ENCODE measurements at regions not wholly inside any gene's neighbourhood (a gene's known extent, or its start where the extent isn't known, plus 50 kb on each side); places are given as distances from the start of the nearest gene placed in this dataset.
"Not testable (repeated sequence)": the region's sequence is repeated elsewhere in the genome, so short reads cannot be mapped to it uniquely, and the experiment has no call there.

DNA sequence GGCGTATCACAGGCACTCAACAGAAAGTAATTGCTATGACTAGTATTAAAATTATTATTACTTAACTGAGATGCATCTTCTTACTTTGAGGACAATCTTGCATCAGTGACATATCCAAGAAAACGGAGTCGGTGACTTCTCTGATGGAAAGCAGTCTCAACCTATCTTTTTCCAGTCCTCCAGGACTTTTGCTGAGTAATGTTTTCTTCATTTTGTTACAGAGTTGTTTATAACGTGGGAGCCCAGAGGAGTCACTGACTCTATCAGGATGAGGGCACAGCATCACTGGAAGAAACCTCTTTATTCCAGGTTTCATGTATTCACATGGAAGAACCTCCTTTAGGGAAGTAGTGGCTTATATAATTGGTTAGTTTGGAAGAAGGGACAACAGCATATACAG, 51.5 kb upstream of the MELK start:
- DNase-seq (no peak), ATAC-seq (ENCODE audit: low FRiP score) (no peak)
- WGBS, 2 donors: 67 to 68% methylated on average over 4 of the region's 4 CpGs
- intact Hi-C loops (cut with DNase I): no loop called here
- H3K4me1 ChIP-seq (ENCODE audit: control insufficient read depth in 1 of 2, insufficient read depth in 2 of 2, low read length in 2 of 2): no peaks in the 10 kb centered on the region
- H3K27me3 ChIP-seq (ENCODE audit: control insufficient read depth in 1 of 2, insufficient read depth in 2 of 2, low read length in 1 of 2): no peaks in the 10 kb centered on the region
- no peaks in the 10 kb centered on the region for H3K9me3 ChIP-seq (ENCODE audit: control insufficient read depth, low read length)
- no peak overlapping the region for H3K27ac ChIP-seq (ENCODE audit: low read depth in 1 of 2, low read length in 2 of 2)
- H3K4me3 ChIP-seq (ENCODE audit: low read length in 2 of 2): no peak overlapping the region
- H3K36me3 ChIP-seq (ENCODE audit: control insufficient read depth in 1 of 2, insufficient read depth in 2 of 2, low read length in 1 of 2): no peaks in the 10 kb centered on the region

DNA sequence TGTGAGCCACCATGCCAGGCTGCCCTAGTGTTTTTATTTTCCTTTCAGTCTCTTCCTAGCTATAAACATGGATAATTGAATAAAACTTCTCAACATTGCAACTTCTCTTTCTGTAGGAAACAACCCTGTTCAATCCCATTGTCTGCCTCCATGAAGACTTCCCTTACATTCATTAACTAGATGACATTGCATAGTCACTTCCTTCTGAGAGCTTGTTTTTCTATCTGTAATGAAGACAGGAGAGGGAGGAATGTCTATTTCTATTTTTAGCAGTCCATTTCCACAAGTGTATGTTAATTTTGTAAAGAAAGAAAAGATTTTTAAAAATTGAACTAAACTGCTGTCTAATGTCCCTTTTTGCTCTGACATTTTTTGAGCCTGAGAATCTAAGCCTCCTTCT, 55.6 kb upstream of the MELK start:
- no peak overlapping the region for H3K4me3 ChIP-seq (ENCODE audit: low read length in 2 of 2)
- H3K36me3 ChIP-seq (ENCODE audit: control insufficient read depth in 1 of 2, insufficient read depth in 2 of 2, low read length in 1 of 2): no peaks in the 10 kb centered on the region
- H3K27me3 ChIP-seq (ENCODE audit: control insufficient read depth in 1 of 2, insufficient read depth in 2 of 2, low read length in 1 of 2): no peaks in the 10 kb centered on the region
- no peaks in the 10 kb centered on the region for H3K9me3 ChIP-seq (ENCODE audit: control insufficient read depth, low read length)
- no peak overlapping the region for H3K27ac ChIP-seq (ENCODE audit: low read depth in 1 of 2, low read length in 2 of 2)
- DNase-seq (no peak), ATAC-seq (ENCODE audit: low FRiP score) (no peak)
- intact Hi-C loops (cut with DNase I): no loop called here
- no peaks in the 10 kb centered on the region for H3K4me1 ChIP-seq (ENCODE audit: control insufficient read depth in 1 of 2, insufficient read depth in 2 of 2, low read length in 2 of 2)

DNA sequence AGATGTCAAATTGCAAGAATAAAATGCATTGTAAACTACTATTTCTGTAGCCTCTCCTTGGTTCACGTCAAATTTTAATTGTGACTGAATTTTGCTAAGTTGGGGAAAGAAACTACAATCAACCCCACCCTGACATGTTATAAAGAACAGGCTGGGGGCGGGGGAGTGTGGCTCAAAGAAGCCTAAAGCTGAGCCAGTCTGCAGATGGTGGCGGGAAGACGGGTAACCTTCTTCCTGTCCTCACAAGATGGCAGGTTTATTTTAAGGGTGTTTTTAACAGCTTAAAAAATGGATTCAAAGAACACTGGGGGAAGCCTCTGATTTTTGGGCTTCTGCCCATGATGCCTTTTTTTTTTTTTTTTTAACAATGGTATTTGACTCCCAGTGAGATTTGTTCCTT, 68.5 kb upstream of the MELK start:
- H3K4me3 ChIP-seq (ENCODE audit: low read length in 2 of 2): no peak overlapping the region
- ATAC-seq (ENCODE audit: low FRiP score) (no peak), DNase-seq (no peak)
- H3K27me3 ChIP-seq (ENCODE audit: control insufficient read depth in 1 of 2, insufficient read depth in 2 of 2, low read length in 1 of 2): no peaks in the 10 kb centered on the region
- intact Hi-C loops (cut with DNase I): no loop called here
- H3K9me3 ChIP-seq (ENCODE audit: control insufficient read depth, low read length): no peaks in the 10 kb centered on the region
- 81 to 85% methylated on average over 4 of the region's 4 CpGs for WGBS, 2 donors
- H3K36me3 ChIP-seq (ENCODE audit: control insufficient read depth in 1 of 2, insufficient read depth in 2 of 2, low read length in 1 of 2): no peaks in the 10 kb centered on the region
- H3K4me1 ChIP-seq (ENCODE audit: control insufficient read depth in 1 of 2, insufficient read depth in 2 of 2, low read length in 2 of 2): no peaks in the 10 kb centered on the region
- H3K27ac ChIP-seq (ENCODE audit: low read depth in 1 of 2, low read length in 2 of 2): no peak overlapping the region

DNA sequence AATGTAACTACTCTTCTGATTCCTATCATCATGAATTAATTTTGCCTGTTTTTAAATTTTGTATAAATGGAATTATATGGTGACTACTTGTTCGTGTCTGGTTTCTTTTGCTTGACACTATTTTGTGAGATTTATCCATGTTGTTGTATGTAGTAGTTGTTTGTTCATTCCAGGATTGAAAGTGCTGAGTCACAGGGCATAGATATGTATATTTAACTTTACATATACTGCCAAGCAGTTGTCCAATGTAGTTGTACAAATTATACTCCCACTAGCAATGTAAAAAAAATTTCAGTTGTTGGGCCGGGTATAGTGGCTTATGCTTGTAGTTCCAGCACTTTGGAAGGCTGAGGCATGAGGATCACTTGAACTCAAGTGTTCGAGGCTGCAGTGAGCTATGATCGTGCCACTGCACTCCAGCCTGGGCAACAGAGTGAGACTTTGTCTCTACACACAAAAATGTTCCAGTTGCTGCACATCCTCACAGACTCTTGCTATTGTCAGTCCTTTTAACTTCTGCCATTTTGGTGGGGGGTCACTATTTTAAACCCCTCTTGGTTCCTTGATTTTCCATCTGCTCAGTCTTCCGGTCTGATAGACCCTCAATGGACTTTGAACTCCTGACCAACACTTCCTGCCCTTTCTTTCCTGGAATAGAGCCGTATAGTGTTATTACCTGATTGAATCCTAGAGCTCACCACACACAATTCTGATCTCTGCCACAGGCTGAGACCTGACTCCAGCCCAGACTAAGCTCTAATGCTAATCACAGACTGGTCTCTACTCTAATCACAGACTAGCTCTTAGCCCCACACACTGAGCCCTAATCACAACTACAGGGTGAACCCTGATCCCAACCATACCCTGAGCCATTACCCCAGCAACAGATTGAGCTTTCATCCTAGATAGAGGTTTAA, 69.3 kb upstream of the MELK start:
- DNase-seq: no peak
- WGBS, 2 donors: 83 to 84% methylated on average over 6 of the region's 6 CpGs
- intact Hi-C loops (cut with DNase I): no loop called here
- Histone ChIP-seq H3K27me3 (ENCODE audit: control insufficient read depth in 1 of 2, insufficient read depth in 2 of 2, low read length in 1 of 2) (no peaks in the 10 kb centered on the region), H3K27ac (ENCODE audit: low read depth in 1 of 2, low read length in 2 of 2) (no peak overlapping the region), H3K36me3 (ENCODE audit: control insufficient read depth in 1 of 2, insufficient read depth in 2 of 2, low read length in 1 of 2) (no peaks in the 10 kb centered on the region), H3K4me1 (ENCODE audit: control insufficient read depth in 1 of 2, insufficient read depth in 2 of 2, low read length in 2 of 2) (no peaks in the 10 kb centered on the region), H3K4me3 (ENCODE audit: low read length in 2 of 2) (no peak overlapping the region), H3K9me3 (ENCODE audit: control insufficient read depth, low read length) (no peaks in the 10 kb centered on the region)
- ATAC-seq (ENCODE audit: low FRiP score): no peak

DNA sequence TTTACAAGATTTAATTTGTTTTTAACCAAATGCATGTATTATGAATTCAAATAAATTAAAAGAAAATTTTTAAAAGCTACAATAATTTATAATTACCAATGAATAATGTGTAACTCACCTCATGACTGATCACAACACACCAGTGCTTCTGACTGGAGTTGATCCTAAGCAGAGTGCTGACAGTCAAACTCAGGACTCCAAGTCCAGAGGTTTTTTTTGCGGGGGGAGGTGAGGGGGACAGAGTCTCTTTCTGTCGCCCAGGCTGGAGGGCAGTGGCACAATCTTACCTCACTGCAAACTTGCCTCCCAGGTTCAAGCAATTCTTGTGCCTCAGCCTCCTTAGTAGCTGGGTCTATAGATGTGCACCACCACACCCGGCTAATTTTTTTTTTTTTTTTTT, 71.0 kb upstream of the MELK start:
- Histone ChIP-seq H3K36me3 (ENCODE audit: control insufficient read depth in 1 of 2, insufficient read depth in 2 of 2, low read length in 1 of 2) (no peaks in the 10 kb centered on the region), H3K4me1 (ENCODE audit: control insufficient read depth in 1 of 2, insufficient read depth in 2 of 2, low read length in 2 of 2) (no peaks in the 10 kb centered on the region), H3K27me3 (ENCODE audit: control insufficient read depth in 1 of 2, insufficient read depth in 2 of 2, low read length in 1 of 2) (peaks cover 0 to 3% of the 10 kb centered on the region in 2 donors), H3K4me3 (ENCODE audit: low read length in 2 of 2) (no peak overlapping the region), H3K27ac (ENCODE audit: low read depth in 1 of 2, low read length in 2 of 2) (no peak overlapping the region), H3K9me3 (ENCODE audit: control insufficient read depth, low read length) (no peaks in the 10 kb centered on the region)
- 85 to 93% methylated on average over 3 of the region's 3 CpGs for WGBS, 2 donors
- DNase-seq (no peak), ATAC-seq (ENCODE audit: low FRiP score) (no peak)
- intact Hi-C loops (cut with DNase I): no loop called here

DNA sequence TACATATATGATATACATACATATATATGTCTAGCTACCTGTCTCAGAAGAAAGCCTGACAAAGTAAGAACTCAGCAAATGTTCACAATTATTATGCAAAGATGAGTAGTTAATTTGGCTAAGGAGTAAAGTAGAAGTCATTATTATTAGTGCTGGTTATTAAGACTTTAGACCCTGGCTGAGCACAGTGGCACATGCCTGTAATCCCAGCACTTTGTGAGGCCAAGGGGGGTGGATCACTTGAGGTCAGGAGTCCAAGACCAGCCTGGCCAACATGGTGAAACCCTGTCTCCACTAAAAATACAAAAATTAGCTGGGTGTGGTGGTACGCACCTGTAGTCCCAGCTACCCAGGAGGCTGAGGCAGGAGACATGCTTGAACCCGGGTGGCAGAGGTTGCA, 71.8 kb upstream of the MELK start:
- intact Hi-C loops (cut with DNase I); ATAC-seq (ENCODE audit: low FRiP score); DNase-seq; H3K4me1 ChIP-seq (ENCODE audit: control insufficient read depth in 1 of 2, insufficient read depth in 2 of 2, low read length in 2 of 2); H3K27ac ChIP-seq (ENCODE audit: low read depth in 1 of 2, low read length in 2 of 2); H3K4me3 ChIP-seq (ENCODE audit: low read length in 2 of 2); H3K27me3 ChIP-seq (ENCODE audit: control insufficient read depth in 1 of 2, insufficient read depth in 2 of 2, low read length in 1 of 2); H3K36me3 ChIP-seq (ENCODE audit: control insufficient read depth in 1 of 2, insufficient read depth in 2 of 2, low read length in 1 of 2); H3K9me3 ChIP-seq (ENCODE audit: control insufficient read depth, low read length): not testable (repeated sequence)
- 87 to 94% methylated on average over 2 of the region's 2 CpGs for WGBS, 2 donors

DNA sequence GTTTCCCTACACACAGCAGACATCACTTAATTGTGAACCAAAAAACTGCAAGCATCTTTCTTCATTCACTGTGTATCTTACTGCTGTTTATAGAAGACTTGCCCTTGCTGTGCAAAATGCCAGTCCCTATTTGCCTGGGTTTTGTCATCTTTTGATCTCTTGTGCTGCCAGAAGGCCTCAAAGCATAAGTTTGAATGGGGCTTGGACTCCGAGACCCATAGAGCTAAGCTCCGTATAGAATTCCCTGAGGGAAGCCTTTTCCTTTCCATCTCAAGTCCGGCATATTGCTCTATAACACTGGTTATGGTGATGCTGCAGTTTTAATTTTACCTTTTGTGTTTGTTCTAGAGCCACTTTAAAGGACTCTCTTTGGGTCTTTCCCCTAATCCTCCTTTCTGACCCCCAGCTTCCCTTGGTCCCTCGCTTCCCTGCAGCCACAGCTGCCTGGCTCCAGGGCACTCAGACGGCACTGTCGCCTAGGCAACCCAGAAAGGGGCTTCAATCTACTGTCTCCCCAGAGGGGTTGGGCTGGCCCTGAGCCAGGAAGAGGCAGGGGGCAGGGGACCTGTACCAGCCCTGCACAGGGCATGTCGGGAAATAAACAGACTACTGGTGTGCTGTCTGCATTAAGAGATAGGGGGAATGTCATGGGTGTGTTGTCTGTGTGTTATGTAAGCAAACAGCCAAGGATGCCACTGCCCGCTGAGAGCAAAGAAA, 73.4 kb upstream of the MELK start:
- intact Hi-C loops (cut with DNase I): no loop called here

DNA sequence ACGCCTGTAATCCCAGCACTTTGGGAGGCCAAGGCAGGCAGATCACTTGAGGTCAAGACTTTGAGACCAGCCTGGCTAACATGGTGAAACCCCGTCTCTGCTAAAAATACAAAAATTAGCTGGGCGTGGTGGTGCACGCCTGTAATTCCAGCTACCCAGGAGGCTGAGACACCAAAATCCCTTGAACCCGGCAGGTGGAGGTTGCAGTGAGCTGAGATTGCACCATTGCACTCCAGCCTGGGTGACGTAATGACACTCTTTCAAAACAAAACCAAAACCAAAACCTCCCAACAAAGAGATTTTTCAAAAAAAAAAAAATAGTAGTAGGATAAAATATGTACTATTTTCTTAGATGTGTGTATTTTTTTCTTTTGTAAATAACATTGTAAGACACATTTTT, 79.1 kb upstream of the MELK start:
- H3K4me3 ChIP-seq (ENCODE audit: low read length in 2 of 2); H3K36me3 ChIP-seq (ENCODE audit: control insufficient read depth in 1 of 2, insufficient read depth in 2 of 2, low read length in 1 of 2); H3K4me1 ChIP-seq (ENCODE audit: control insufficient read depth in 1 of 2, insufficient read depth in 2 of 2, low read length in 2 of 2); ATAC-seq (ENCODE audit: low FRiP score); H3K27me3 ChIP-seq (ENCODE audit: control insufficient read depth in 1 of 2, insufficient read depth in 2 of 2, low read length in 1 of 2); DNase-seq; H3K27ac ChIP-seq (ENCODE audit: low read depth in 1 of 2, low read length in 2 of 2); H3K9me3 ChIP-seq (ENCODE audit: control insufficient read depth, low read length); intact Hi-C loops (cut with DNase I): not testable (repeated sequence)
- 92 to 95% methylated on average over 6 of the region's 6 CpGs for WGBS, 2 donors

More for the DNA sequence above, 73.4 kb upstream of the MELK start:
- WGBS, 2 donors: 61 to 70% methylated on average over 8 of the region's 8 CpGs
- Histone ChIP-seq H3K4me3 (ENCODE audit: low read length in 2 of 2) (no peak overlapping the region), H3K27ac (ENCODE audit: low read depth in 1 of 2, low read length in 2 of 2) (no peak overlapping the region), H3K4me1 (ENCODE audit: control insufficient read depth in 1 of 2, insufficient read depth in 2 of 2, low read length in 2 of 2) (no peaks in the 10 kb centered on the region), H3K9me3 (ENCODE audit: control insufficient read depth, low read length) (no peaks in the 10 kb centered on the region), H3K27me3 (ENCODE audit: control insufficient read depth in 1 of 2, insufficient read depth in 2 of 2, low read length in 1 of 2) (peaks cover 0 to 3% of the 10 kb centered on the region in 2 donors), H3K36me3 (ENCODE audit: control insufficient read depth in 1 of 2, insufficient read depth in 2 of 2, low read length in 1 of 2) (no peaks in the 10 kb centered on the region)
- no peak for ATAC-seq (ENCODE audit: low FRiP score)
- DNase-seq: no peak

DNA sequence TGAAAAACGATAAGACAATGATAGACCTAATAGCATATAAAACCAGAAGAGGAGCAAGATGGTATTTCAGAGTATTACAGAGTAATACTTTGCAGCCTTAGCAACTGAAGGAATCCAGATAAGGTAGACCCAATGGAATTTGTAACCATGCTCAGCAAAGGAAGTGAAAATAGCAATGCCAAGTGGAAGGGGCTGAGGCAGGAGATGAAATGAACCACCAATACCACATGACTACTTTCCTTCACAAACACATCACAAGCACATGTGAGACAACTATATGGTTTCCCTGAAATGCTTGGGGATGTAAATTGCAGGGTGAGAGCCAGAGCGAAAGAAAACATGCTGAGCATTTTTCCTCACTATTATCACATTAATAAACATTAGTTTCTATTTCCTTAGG, 79.8 kb upstream of the MELK start:
- WGBS, 2 donors: 64 to 65% methylated on average over 2 of the region's 2 CpGs
- intact Hi-C loops (cut with DNase I): no loop called here
- Histone ChIP-seq H3K36me3 (ENCODE audit: control insufficient read depth in 1 of 2, insufficient read depth in 2 of 2, low read length in 1 of 2) (no peaks in the 10 kb centered on the region), H3K9me3 (ENCODE audit: control insufficient read depth, low read length) (no peaks in the 10 kb centered on the region), H3K27me3 (ENCODE audit: control insufficient read depth in 1 of 2, insufficient read depth in 2 of 2, low read length in 1 of 2) (no peaks in the 10 kb centered on the region), H3K27ac (ENCODE audit: low read depth in 1 of 2, low read length in 2 of 2) (no peak overlapping the region), H3K4me1 (ENCODE audit: control insufficient read depth in 1 of 2, insufficient read depth in 2 of 2, low read length in 2 of 2) (peaks cover 0 to 4% of the 10 kb centered on the region in 2 donors), H3K4me3 (ENCODE audit: low read length in 2 of 2) (no peak overlapping the region)
- no peak for ATAC-seq (ENCODE audit: low FRiP score)
- DNase-seq: no peak
